ENCODE measurements at regions not wholly inside any gene's neighbourhood (a gene's known extent, or its start where the extent isn't known, plus 50 kb on each side); places are given as distances from the start of the nearest gene placed in this dataset.

GRCh38 chr7:91526404-91526803, 262.2 kb downstream of the FZD1 start:
- Histone ChIP-seq H3K36me3 (ENCODE audit: control insufficient read depth, insufficient read depth, low read length) (no peaks in the 10 kb centered on the region), H3K4me2 (ENCODE audit: insufficient read depth, low read length) (no peak overlapping the region), H4K20me1 (replicated peaks; ENCODE audit: control insufficient read depth, insufficient read depth, low read length) (no peaks in the 10 kb centered on the region), H3K9ac (ENCODE audit: insufficient read depth in 1 of 2, low read depth in 2 of 2, low read length in 2 of 2) (no peak overlapping the region), H3K9me1 (ENCODE audit: control insufficient read depth, insufficient read depth, low read length) (no peaks in the 10 kb centered on the region), H3K27me3 (ENCODE audit: control insufficient read depth in 2 of 2, insufficient read depth in 2 of 2, low read length in 2 of 2) (no peaks in the 10 kb centered on the region; a peak in 1 of 5 replicates), H3K4me1 (replicated peaks in 1 of 2; ENCODE audit: control insufficient read depth in 2 of 2, insufficient read depth in 2 of 2, low read length in 2 of 2) (peaks cover 4 to 14% of the 10 kb centered on the region in 2 experiments; a peak in 3 of 5 replicates), H3K4me3 (no peak overlapping the region), H2AFZ (ENCODE audit: low read depth, low read length) (no peak overlapping the region), H3K79me2 (ENCODE audit: control insufficient read depth, insufficient read depth, low read length) (no peaks in the 10 kb centered on the region), H3K9me3 (replicated peaks; ENCODE audit: control insufficient read depth, insufficient read depth, low read depth, low read length) (no peaks in the 10 kb centered on the region), H3K27ac (ENCODE audit: extremely low read depth, low read depth, low read length) (no peak overlapping the region)
- FAIRE-seq = no peak
- in situ Hi-C loops (cut with MboI) (no loop called here), intact Hi-C loops (cut with micrococcal nuclease) (no loop called here)
- POLR2A ChIA-PET = interaction anchor here (0.6 kb wide), 1 partner anchor 107 kb away, joined by 4 read pairs; no protein-coding TSS in a partner anchor
- ATAC-seq = no peak
- TF ChIP-seq PTBP1 (IDR thresholded peaks at IDR 0.05; ENCODE audit: low read depth, low read length) (no peak), SNIP1 (IDR thresholded peaks at IDR 0.05; ENCODE audit: low read depth) (no peak), SIN3B (IDR thresholded peaks at IDR 0.05; ENCODE audit: low read depth) (no peak), BDP1 (IDR thresholded peaks at IDR 0.05; ENCODE audit: insufficient read depth, insufficient read length) (no peak), MED1 (CRISPR knock-in tag; IDR thresholded peaks at IDR 0.05; ENCODE audit: borderline replicate concordance) (no peak), TSC22D4 (tag; IDR thresholded peaks at IDR 0.05) (no peak), CCAR2 (IDR thresholded peaks at IDR 0.05; ENCODE audit: low read depth, low read length) (no peak), ETV6 (IDR thresholded peaks at IDR 0.05; ENCODE audit: borderline replicate concordance in 1 of 2, low read depth in 2 of 2, low read length in 1 of 2) (no peak), ETV6 (CRISPR knock-in tag; IDR thresholded peaks at IDR 0.05; ENCODE audit: borderline replicate concordance) (no peak)
- TF ChIP-seq, protein P1, sequence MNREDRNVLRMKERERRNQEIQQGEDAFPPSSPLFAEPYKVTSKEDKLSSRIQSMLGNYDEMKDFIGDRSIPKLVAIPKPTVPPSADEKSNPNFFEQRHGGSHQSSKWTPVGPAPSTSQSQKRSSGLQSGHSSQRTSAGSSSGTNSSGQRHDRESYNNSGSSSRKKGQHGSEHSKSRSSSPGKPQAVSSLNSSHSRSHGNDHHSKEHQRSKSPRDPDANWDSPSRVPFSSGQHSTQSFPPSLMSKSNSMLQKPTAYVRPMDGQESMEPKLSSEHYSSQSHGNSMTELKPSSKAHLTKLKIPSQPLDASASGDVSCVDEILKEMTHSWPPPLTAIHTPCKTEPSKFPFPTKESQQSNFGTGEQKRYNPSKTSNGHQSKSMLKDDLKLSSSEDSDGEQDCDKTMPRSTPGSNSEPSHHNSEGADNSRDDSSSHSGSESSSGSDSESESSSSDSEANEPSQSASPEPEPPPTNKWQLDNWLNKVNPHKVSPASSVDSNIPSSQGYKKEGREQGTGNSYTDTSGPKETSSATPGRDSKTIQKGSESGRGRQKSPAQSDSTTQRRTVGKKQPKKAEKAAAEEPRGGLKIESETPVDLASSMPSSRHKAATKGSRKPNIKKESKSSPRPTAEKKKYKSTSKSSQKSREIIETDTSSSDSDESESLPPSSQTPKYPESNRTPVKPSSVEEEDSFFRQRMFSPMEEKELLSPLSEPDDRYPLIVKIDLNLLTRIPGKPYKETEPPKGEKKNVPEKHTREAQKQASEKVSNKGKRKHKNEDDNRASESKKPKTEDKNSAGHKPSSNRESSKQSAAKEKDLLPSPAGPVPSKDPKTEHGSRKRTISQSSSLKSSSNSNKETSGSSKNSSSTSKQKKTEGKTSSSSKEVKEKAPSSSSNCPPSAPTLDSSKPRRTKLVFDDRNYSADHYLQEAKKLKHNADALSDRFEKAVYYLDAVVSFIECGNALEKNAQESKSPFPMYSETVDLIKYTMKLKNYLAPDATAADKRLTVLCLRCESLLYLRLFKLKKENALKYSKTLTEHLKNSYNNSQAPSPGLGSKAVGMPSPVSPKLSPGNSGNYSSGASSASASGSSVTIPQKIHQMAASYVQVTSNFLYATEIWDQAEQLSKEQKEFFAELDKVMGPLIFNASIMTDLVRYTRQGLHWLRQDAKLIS (CRISPR knock-in tag; IDR thresholded peaks at IDR 0.05) = no peak
- no peak for DNase-seq (ENCODE audit: extremely low read depth in 1 of 4, low spot score in 3 of 4)
- CTCF ChIA-PET (ENCODE audit: low intra/inter-chr PET ratio) = no interaction called here
- BruUV-seq (replicated peaks) = no TSS peak
